Osteocyte (in vitro differentiated cells): ENCODE measurements at regions not wholly inside any gene's neighbourhood (a gene's known extent, or its start where the extent isn't known, plus 50 kb on each side); places are given as distances from the start of the nearest gene placed in this dataset.
A peak's percentile ranks its signal among the peaks of the same experiment; 100 is the strongest.

Source experiments
- DNase-seq: peaks from one replicate; pipeline ENCODE4 v3.0.0; 2021; ENCODE audit warnings: mixed read lengths; ENCODE audit not compliant: unreplicated experiment; ENCODE audit errors: extremely low spot score
- H3K27ac Mint-ChIP-seq: one replicate; pipeline ENCODE4 v1.8.0; 2021; ENCODE audit warnings: mild to moderate bottlenecking, mixed read lengths; ENCODE audit not compliant: unreplicated experiment
- H3K27me3 Mint-ChIP-seq: one replicate; pipeline ENCODE4 v1.8.0; 2021; ENCODE audit warnings: mixed read lengths; ENCODE audit not compliant: unreplicated experiment
- H3K36me3 Mint-ChIP-seq: one replicate; pipeline ENCODE4 v1.8.0; 2021; ENCODE audit warnings: mixed read lengths; ENCODE audit not compliant: unreplicated experiment
- H3K4me1 Mint-ChIP-seq: one replicate; pipeline ENCODE4 v1.8.0; 2021; ENCODE audit warnings: mixed read lengths; ENCODE audit not compliant: unreplicated experiment
- H3K4me3 Mint-ChIP-seq: one replicate; pipeline ENCODE4 v1.8.0; 2021; ENCODE audit warnings: mild to moderate bottlenecking, moderate library complexity, mixed read lengths; ENCODE audit not compliant: unreplicated experiment
- H3K9me3 Mint-ChIP-seq: one replicate; pipeline ENCODE4 v1.8.0; 2021; ENCODE audit warnings: mixed read lengths; ENCODE audit not compliant: unreplicated experiment
- TF ChIP-seq, protein P1 (sequence below): fragments of 200-600 bp; sonication (generic); IDR thresholded peaks from 2 replicates; pipeline ENCODE4 v1.5.0; 2021; ENCODE audit warnings: antibody characterized with exemption, mild to moderate bottlenecking, moderate library complexity

DNA sequence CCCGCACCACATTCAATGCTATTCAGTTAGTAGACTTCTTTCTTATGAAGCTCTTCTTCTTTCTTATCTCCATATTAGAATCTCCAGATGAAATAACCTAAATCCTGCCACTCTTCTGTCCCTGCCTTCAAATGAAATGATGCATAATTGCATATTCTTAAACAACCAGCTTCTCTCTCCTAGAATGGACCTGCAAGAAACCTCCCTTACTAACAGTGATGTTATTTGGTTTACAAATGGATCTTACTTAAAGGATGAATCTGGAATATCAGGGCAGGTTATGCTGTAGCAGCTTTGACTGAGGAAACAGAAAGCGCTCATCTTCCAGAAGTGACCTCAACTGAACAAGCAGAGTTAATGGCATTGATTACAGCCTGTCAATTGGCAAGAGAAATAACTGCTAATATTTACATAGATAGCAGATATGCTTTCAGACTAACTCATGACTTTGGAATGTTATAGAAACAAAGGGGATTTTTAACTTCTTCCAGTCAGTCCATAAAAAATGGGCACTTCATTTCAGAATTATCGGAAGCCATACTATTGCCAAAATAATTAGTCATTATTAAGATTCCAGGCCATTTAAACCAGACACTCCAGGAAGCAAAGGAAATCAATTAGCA is 755.7 kb upstream of the HS6ST1 start:
- DNase-seq = no peak
- TF ChIP-seq, protein P1, sequence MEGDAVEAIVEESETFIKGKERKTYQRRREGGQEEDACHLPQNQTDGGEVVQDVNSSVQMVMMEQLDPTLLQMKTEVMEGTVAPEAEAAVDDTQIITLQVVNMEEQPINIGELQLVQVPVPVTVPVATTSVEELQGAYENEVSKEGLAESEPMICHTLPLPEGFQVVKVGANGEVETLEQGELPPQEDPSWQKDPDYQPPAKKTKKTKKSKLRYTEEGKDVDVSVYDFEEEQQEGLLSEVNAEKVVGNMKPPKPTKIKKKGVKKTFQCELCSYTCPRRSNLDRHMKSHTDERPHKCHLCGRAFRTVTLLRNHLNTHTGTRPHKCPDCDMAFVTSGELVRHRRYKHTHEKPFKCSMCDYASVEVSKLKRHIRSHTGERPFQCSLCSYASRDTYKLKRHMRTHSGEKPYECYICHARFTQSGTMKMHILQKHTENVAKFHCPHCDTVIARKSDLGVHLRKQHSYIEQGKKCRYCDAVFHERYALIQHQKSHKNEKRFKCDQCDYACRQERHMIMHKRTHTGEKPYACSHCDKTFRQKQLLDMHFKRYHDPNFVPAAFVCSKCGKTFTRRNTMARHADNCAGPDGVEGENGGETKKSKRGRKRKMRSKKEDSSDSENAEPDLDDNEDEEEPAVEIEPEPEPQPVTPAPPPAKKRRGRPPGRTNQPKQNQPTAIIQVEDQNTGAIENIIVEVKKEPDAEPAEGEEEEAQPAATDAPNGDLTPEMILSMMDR = no peak
- Mint-ChIP-seq H3K4me1 (no peaks in the 10 kb centered on the region), H3K4me3 (no peak overlapping the region), H3K27ac (no peak overlapping the region), H3K9me3 (no peaks in the 10 kb centered on the region), H3K27me3 (peaks cover 3% of the 10 kb centered on the region), H3K36me3 (no peaks in the 10 kb centered on the region)

DNA sequence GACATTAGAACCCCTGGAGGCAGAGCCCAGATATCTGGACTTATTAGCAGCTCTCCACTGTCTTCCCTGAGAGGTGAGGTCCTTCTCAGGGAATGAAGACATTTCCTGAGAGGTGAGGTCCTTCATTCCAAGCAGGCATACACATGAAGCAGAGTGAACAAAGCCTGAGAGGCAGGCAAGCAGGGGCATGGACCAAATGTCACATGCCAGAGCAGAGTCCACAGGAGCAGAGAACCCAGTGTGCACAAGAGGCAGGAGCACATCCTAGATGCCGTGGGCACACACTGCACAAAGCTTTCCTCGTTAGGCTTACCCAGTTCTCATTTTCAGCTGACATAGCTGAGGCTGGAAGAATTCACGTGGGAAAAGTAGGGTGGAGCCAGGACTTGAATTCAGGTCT is 759.9 kb upstream of the HS6ST1 start:
- Mint-ChIP-seq H3K27ac (no peak overlapping the region), H3K4me3 (no peak overlapping the region), H3K4me1 (no peaks in the 10 kb centered on the region), H3K36me3 (no peaks in the 10 kb centered on the region), H3K9me3 (no peaks in the 10 kb centered on the region), H3K27me3 (peaks cover 3% of the 10 kb centered on the region)
- TF ChIP-seq, protein P1 = no peak
- peak; percentile 38 for DNase-seq

DNA sequence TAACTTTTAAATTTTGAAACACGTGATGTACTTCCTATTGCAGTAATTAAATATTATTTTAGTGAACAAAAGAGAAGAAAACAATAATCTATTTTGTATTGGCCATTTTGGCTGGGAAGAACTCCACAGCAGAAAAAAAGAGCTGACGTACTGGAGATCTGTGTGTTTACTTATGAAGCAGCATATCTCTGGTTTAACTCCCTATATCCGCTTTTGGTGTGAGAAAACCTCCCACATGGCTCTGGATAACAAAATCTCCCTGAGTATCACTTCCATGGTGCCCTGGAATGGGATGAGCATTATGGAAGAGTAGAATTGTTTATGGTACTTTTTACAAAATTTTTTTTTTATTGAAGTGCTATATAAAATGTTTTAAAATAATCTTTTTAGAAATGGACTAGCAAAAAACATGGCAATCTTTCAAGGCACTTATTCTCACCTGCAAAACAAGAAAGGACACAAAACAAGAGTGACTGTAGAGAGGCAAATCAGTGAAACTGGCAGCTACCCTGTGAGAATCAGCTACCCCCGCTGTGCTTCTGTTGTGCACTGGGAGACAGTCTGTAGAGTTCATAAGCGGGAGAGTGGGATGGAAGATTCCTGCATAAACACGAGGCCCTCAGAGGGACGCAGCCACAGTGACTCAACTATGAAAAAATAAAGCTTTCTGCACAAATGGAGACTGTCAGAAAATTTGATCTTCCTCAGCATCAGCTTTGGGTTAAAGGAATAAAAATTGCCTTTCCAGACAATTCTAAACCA is 762.2 kb upstream of the HS6ST1 start:
- Mint-ChIP-seq H3K27me3 (no peaks in the 10 kb centered on the region), H3K4me1 (no peaks in the 10 kb centered on the region), H3K4me3 (no peak overlapping the region), H3K36me3 (no peaks in the 10 kb centered on the region), H3K27ac (no peak overlapping the region), H3K9me3 (no peaks in the 10 kb centered on the region)
- TF ChIP-seq, protein P1 = no peak
- DNase-seq = no peak

DNA sequence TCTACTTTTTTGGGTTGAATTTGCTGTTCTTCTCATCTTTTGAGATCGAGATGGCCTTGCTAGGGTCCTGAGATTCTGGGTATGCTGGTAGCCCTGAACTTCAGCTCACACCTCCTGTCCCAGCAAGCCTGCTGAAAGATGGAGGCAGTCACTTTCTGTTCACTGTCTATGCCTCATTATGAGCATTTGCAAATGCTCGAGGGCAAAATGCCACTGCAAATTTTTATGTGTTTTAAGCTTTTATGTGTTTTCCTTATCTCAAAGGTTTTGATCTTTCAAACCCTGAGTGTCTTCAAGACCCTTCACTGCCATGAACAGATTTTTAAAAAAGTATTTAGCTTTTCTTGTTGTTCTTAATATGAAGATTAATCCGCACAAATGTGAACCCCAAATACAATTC is 766.7 kb upstream of the HS6ST1 start:
- Mint-ChIP-seq H3K9me3 (no peaks in the 10 kb centered on the region), H3K4me3 (no peak overlapping the region), H3K36me3 (no peaks in the 10 kb centered on the region), H3K27me3 (no peaks in the 10 kb centered on the region), H3K27ac (no peak overlapping the region), H3K4me1 (no peaks in the 10 kb centered on the region)
- DNase-seq = no peak
- TF ChIP-seq, protein P1 = no peak

DNA sequence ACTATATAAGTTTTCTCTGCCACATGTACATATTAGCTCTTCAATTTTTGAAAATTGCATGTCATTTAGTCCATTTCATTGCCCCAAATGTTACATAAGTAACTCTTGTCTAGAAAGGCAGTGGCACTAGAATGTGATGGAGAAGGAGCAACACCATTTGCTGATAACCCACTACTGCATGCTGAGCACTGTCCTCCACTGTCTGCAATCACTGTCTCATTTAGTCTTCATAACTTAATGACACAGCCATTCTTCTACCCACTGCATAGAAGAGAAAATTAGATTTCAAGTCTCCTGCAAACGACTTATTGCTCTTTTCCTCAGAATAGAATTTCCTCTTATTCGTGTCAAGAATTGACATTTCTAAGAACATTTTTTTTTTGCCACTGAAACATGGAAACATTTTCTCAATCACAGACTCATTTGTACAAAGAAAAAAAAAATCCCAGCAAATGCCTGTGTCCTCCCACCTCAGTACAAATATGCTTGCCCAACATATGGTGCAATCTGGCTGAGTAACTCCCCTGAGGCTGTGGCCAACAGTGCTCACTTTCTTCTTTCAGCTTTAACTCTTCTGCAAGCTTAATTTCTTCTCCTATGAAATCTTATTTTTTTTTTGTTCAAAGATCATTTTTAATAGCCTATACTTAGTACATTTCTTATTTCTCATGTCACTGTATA is 768.6 kb upstream of the HS6ST1 start:
- H3K36me3 Mint-ChIP-seq = no peaks in the 10 kb centered on the region
- H3K9me3 Mint-ChIP-seq = no peaks in the 10 kb centered on the region
- TF ChIP-seq, protein P1 = no peak
- DNase-seq = no peak
- no peaks in the 10 kb centered on the region for H3K27me3 Mint-ChIP-seq
- no peak overlapping the region for H3K27ac Mint-ChIP-seq
- H3K4me1 Mint-ChIP-seq = no peaks in the 10 kb centered on the region
- no peak overlapping the region for H3K4me3 Mint-ChIP-seq
